Right ventricle myocardium superior (tissue), 1 donor: ENCODE measurements at regions not wholly inside any gene's neighbourhood (a gene's known extent, or its start where the extent isn't known, plus 50 kb on each side); places are given as distances from the start of the nearest gene placed in this dataset.

ENCODE experiments used
- ATAC-seq: fragments of 200-7000 bp; cut with Tn5 transposase; one replicate; pipeline ENCODE4 v1.9.1; 2020; ENCODE audit warnings: mild to moderate bottlenecking; ENCODE audit not compliant: poor library complexity
- DNase-seq: peaks from one replicate; pipeline ENCODE4 v3.0.0-alpha.2; 2020
- intact Hi-C: fragments of 100-400 bp; cut with DNase I; formaldehyde crosslinking; loops from one replicate; pipeline ENCODE4 v1.11.2; 2022
- donor health status: DM: no; HTN: yes; CAD: no; lungs with severe emphysema.

GRCh38 chrY:16981776-16982175, 898.2 kb downstream of the CDY2B start:
- no peak for DNase-seq
- no peak for ATAC-seq
- intact Hi-C loops = no loop called here

- ATAC-seq = no peak
- no peak for DNase-seq
- intact Hi-C loops = no loop called here
Measured at GRCh38 chrY:16959071-16959470, 920.9 kb downstream of the CDY2B start.

GRCh38 chrY:16947221-16947620, 932.8 kb downstream of the CDY2B start:
- ATAC-seq (no peak), DNase-seq (no peak)
- intact Hi-C loops = no loop called here
